HG02610 (cell line): ENCODE measurements at regions not wholly inside any gene's neighbourhood (a gene's known extent, or its start where the extent isn't known, plus 50 kb on each side); places are given as distances from the start of the nearest gene placed in this dataset.

Experiments
- ATAC-seq: cut with Tn5 transposase; IDR thresholded peaks from one replicate; pipeline ENCODE4 v1.9.1; 2021; ENCODE audit warnings: mild to moderate bottlenecking, moderate library complexity; ENCODE audit not compliant: unreplicated experiment

DNA sequence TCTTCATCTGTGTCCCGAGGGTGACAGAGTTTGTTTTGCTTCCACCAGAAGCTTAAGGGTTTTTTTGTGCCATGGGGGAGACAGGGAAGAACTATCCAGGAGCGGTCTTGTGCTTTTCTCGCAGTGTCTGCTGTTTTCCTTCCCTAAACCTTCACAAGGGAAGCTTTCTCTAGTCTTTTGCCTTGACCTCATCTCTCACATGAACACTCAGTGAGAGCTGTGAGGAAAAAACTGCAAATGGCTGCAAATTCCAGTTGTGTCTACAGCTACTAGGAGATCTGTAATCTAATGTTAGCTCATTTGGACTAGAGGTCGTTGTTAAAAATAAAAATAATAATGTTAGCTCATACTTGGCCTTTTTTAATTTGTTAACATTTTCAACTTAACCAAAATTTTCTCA is 264.7 kb upstream of the SESN3 start:
- no peak for ATAC-seq

- ATAC-seq: no peak
Measured at GRCh38 chr11:95494856-95495255, 263.9 kb upstream of the SESN3 start.

DNA sequence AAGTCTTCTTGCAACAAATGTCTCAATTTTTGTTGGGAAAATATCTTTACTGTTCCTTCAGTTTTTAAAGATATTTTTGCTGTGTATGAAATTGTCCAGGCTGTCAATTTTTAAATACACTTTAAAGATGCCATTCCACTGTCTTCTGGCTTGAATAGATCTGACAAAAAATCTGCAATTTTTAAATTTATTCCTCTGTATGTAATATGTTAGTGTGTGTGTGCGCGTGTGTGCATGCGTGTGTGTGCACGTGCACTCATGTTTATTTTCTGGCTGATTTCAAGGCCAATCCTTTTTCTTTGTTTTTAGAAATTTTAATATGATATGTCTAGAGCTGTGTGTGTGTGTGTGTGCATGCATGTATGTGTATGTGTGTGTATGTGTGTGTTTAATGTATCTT is 263.2 kb upstream of the SESN3 start:
- ATAC-seq: no peak

DNA sequence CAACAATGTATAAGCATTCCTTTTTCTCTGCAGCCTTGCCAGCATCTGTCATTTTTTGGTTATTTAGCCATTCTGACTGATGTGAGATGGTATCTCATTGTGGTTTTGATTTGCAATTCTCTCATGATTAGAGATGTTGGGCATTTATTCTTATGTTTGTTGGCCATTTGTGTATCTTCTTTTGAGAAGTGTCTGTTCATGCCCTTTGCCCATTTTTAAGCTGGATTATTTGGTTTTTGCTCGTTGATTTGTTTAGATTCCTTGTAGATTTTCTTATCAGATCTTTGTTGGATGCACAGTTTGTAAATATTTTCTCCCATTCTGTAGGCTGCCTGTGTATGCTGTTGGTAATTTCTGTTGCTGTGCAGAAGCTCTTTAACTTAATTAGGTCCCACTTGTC is 259.6 kb upstream of the SESN3 start:
- no peak for ATAC-seq

GRCh38 chr11:95487938-95488337 is 256.9 kb upstream of the SESN3 start:
- ATAC-seq: no peak

- peak; percentile 100 for ATAC-seq
Measured at GRCh38 chr11:95487391-95487790, 256.4 kb upstream of the SESN3 start.

DNA sequence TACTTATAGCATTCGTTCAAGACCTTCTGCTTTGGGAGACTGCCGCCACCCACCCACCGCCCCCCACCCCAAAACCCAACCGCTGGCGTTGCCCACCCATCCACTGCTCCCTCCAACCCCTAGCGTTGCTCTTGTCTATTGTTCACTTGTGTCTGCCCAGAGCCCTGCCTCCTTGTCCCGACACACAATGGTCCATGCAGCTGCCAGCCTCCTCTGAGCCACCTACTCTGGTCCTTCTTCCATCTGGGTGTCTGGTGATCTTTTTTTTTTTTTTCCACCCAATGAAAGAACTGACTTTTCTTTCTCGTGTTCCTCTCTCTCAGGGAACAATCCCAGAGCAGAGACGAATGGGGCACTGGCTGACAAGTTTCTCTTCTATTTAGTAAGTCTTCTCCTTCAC is 256.0 kb upstream of the SESN3 start:
- ATAC-seq: no peak

GRCh38 chr11:95486466-95486865 is 255.5 kb upstream of the SESN3 start:
- no peak for ATAC-seq

DNA sequence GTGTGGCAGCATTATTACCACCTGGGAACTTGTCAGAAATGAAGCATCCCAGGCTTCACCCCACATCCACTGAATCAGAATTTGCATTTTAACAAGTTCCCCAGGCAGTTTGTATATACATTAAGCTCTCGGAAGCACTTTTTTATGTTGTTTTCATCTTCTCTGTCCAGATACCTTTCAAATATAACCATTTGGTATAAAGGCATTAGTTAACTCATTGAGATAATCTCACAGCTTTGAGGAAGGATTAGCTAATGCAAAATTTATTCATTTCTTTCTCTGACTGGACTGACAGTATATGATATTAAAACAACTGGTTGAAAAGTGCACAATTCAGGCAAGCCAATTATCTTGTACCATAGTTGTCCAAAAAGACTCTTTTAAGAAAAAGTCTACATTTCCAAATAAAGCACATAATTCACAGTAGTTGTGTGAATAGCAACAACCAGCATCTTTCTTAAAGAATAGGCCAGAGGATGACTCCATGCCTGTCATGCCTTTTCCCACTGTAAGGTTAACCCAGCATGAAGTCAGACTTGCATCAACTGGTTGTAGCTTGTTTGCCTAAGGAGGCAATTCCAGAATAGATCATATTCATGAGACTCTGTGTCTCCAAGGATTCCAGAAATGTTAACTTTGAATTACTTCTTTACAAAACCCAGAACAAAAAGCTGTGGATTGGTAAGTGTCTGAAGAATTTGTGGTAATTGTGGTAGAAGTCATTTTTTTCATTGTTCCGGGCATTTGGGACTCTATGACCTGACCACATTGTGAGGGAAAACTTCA is 254.3 kb upstream of the SESN3 start:
- no peak for ATAC-seq

DNA sequence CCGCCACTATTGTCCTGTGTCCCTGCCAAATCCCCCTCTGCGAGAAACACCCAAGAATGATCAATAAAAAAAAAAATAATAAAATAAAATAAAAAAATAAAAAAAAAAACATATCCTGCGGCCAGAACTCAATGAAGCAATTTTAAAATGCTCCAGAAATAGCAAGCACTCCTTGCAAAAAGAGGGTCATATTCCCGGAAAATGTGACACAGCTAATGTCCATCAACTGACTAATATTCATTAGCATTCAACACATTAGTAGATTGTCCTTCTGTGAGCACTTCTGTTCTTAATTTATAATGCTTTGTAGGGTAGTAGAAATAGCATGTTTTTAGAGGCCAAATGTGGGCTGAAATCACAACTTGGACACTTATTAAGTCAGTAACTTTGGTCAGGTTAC is 252.3 kb upstream of the SESN3 start:
- ATAC-seq: no peak

- ATAC-seq: no peak
Measured at GRCh38 chr11:95478003-95478402, 247.0 kb upstream of the SESN3 start.

DNA sequence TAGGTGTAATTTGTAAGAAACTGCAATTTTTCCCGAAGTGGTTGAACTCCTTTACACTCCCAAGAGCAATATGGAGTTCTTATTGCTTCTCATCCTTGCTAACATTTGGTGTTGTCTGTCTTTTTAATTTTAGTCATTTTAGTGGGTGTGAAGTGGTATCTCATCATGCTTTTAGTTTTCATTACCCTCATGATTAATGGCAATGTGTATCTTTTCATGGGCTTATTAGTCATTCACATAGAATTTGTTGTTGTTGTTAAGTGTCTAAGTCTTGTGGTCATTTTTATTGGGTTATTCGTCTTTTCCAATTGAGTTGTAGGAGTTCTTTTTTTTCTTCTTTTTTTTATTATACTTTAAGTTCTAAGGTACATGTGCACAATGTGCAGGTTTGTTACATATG is 238.3 kb upstream of the SESN3 start:
- no peak for ATAC-seq

GRCh38 chr11:95466416-95466815 is 235.4 kb upstream of the SESN3 start:
- ATAC-seq: no peak

- ATAC-seq: no peak
Measured at GRCh38 chr11:95465887-95466286, 234.9 kb upstream of the SESN3 start.

DNA sequence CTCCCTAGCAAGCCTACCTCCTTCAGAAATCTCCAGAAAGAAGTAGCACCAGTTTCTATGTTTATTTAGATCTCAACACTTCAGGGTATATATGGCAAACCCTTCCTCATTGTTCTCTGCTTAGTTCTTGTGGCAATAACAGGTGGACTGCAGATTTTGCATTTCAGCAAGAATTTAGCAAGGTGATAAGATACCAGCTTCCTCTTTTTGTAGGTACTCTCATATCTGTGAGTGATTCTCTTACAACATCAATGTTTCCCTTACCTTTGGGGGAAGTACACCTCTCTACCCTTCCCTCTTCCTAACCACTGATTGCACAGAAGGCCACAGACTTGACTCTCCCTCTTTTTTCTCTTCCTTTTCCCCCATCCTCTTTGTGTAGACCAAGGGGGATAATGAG is 230.9 kb upstream of the SESN3 start:
- ATAC-seq: no peak

DNA sequence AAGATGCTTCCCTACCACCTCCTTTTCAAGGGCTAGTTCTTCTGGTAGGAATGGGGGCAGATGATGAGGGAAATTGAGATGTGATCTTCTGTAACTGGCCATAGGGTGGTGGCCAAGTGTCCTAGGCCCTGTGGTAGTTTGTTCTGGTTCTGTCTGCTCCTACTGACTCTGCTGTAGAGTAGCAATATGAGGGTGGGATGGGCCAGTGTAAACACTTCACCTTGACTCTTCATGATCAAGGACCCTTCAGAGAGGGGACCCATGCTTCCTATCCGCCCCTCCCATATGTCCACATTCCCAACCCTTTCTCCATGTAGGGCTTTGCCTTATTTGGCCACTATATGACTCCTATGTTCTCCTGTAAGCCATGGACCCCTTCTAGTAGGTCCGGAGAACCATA is 230.3 kb upstream of the SESN3 start:
- ATAC-seq: no peak

GRCh38 chr11:95459291-95460042 is 228.5 kb upstream of the SESN3 start:
- ATAC-seq: no peak

- no peak for ATAC-seq
Measured at GRCh38 chr11:95456714-95457491, 225.9 kb upstream of the SESN3 start.

DNA sequence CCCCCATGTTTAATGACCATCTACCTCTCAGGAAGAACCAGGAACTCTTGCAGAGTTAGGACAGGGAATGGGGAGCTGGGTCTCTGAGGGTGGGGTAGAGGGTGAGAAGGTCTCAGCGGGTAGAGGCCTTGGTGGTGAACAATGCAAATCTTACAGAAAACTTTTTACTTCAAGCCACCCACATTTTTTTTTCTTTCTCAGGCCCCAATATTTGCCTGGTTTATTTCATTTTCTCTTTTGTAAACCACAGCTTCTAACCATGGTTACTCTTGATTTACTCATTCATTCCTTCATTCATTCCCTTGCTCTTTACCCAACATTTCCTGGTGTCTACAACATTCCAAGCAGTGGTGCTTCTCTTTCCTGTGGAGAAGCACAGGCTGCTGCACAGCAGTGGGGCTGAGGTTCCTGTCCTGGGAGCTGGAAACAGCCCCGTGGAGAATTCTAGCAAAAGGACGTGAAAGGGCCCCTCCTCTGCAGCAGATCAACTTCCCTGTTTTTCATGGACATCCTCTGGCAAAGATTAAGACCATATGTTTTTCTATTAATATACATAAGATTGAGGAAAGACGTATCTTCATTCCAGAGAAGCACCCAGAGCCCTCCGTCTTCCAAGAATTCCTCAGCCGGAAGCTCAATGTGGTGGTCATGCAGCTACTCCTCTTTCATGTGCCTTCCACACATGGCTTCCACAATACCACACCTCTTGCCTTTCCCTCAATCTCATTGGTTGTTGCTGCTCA is 224.4 kb upstream of the SESN3 start:
- ATAC-seq: peak; percentile 56

GRCh38 chr11:95453616-95454171 is 222.7 kb upstream of the SESN3 start:
- ATAC-seq: no peak

DNA sequence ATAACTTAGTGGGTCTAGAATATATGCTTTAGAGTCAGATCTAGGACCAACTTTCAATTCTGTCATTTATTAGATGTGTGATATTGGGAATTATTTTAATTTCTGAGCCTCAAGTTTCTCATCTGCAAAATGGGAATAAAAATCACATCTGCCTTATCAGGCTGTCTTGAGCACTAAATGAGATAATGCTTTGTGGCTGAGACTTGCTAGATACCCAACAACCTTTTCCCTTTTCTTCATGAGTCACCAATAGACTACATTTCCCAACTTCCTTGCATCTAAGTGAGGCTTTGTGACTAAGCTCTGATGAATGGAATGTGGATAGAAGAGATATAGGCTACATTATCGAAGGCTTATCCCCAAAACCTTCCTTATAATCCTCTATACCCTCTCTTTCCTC is 220.7 kb upstream of the SESN3 start:
- no peak for ATAC-seq
